Keratinocyte (primary cell): ENCODE measurements at regions not wholly inside any gene's neighbourhood (a gene's known extent, or its start where the extent isn't known, plus 50 kb on each side); places are given as distances from the start of the nearest gene placed in this dataset.

ENCODE experiments used
- CTCF ChIP-seq, 3 experiments: IDR thresholded peaks in 1 of 3; conservative IDR thresholded peaks in 1 of 3; optimal IDR thresholded peaks in 1 of 3; 2 replicates in 2 of 3; 3 replicates in 1 of 3; pipeline versions ENCODE3 to v1.5.1; 2011; ENCODE audit warnings: low read length in 3 of 3, mild to moderate bottlenecking in 3 of 3, moderate library complexity in 2 of 3, control low read depth in 1 of 3, inconsistent platforms in 1 of 3; ENCODE audit not compliant: insufficient read depth in 2 of 3; ENCODE audit errors: extremely low read depth in 1 of 3
- EZH2 ChIP-seq: IDR thresholded peaks from one replicate; pipeline ENCODE4 v1.6.1; 2012; ENCODE audit warnings: inconsistent platforms, mild to moderate bottlenecking, low read length, moderate library complexity

DNA sequence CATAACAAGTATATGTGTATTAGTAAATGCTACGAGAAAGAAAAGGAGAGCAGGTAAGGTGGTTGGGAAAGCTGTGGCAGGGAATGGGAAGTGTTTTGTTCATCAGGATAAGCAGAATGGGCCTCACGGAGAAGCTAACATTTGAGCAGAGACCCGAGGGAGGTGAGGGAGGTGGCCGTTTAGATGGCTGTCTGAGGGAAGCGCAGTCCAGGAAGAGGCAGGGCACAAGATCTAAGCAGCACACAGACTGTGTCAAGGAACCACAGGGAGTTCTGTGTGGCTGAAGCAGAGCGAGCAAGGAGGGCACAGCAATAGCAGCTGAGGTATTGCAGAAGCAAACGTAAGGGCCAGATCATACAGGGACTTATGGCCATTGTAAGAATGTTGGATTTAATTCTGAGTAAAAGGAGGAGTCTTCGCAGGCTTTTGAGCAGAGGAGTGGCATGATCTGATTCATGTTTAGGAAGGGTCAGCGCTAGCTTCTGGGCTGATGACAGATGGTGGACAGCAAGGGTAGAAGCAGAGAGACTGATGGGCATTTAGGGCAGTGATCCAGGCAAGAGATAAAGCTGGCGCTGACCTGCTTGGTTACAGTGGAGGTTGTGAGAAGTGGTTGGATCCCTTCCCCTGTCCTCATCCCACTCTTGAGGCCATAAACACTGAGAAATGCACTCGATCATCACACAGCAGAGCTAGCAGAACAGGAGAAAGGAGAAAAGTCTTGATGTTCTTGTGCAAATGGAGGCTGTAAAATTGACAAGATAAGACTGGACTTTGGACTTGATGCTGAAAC lies 199.9 kb downstream of the LACC1 start:
- TF ChIP-seq CTCF (optimal IDR thresholded peaks at IDR 0.05 in 1 of 3, IDR thresholded peaks at IDR 0.05 in 1 of 3, conservative IDR thresholded peaks at IDR 0.05 in 1 of 3; ENCODE audit: extremely low read depth in 1 of 3, insufficient read depth in 2 of 3, low read length in 3 of 3) (no peak), EZH2 (no peak)
